Brain pericyte (primary cell): ENCODE measurements at regions not wholly inside any gene's neighbourhood (a gene's known extent, or its start where the extent isn't known, plus 50 kb on each side); places are given as distances from the start of the nearest gene placed in this dataset.

Source experiments
- DNase-seq: peaks from one replicate; pipeline ENCODE4 v3.0.0-alpha.2; 2012; ENCODE audit warnings: low read depth, low spot score

DNA sequence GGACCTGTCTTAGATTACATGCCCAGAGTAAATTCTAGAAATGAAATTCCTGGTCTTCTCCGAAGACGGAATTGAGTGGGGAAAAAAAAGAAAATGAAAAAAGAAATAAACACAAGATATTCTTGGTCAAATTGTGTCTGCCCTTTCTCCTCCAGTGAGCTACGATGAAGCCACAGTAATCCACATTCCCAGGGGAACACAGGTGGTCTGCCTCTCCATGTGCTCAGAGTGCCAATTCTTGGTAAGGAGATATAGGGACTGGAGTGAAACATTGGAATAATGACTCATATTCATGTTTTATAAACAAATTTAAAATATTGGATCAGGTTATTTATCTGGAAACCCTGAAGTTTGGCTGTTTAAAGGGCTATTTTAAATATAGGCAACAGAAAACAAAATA is 54.2 kb upstream of the MGST2 start:
- no peak for DNase-seq

DNA sequence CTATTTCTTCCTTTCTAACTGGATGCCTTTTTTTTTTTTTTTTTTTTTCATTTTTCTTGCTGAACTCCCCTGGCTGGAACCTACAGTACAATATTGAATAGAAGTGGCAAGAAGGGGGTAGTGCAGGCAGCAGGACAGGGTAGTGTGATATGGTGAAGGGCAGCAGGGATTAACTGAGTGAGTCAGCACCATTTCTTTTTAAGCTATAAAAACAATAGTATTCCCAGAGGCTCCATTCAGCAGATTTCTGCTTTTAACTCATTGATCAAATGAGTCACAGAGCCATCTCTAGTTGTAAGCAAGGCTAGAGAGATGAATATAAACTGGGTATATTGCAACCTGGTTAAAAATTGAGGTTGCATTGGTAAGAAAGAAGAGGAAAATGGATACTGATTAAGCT is 53.6 kb upstream of the SETD7 start:
- DNase-seq, result peak; percentile 55

DNA sequence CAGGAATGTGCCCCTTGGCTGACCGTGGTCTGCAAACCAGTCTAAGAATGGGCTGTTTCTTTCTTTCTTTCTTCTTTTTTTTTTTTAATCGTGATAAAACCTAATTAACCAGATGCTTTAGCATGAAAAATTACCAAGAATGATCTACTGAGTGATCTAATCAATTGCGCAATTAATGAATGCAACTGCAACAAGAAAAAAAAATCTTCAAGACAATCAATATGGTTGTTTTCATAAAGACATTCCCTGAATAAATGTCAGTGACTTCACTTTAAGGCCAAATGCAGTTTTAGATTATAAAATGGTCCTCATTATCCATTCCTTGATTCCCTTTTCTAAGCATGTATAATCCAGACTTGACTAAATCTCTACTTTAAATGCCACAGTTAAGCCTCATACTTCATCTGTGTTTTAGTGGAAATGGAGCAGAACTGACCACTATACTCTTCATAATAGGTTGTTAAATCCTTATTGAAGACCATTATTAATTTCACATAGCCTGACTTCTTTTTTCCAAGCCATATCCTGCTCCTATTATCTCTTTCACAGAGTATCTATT is 51.6 kb upstream of the SETD7 start:
- DNase-seq, result no peak

DNA sequence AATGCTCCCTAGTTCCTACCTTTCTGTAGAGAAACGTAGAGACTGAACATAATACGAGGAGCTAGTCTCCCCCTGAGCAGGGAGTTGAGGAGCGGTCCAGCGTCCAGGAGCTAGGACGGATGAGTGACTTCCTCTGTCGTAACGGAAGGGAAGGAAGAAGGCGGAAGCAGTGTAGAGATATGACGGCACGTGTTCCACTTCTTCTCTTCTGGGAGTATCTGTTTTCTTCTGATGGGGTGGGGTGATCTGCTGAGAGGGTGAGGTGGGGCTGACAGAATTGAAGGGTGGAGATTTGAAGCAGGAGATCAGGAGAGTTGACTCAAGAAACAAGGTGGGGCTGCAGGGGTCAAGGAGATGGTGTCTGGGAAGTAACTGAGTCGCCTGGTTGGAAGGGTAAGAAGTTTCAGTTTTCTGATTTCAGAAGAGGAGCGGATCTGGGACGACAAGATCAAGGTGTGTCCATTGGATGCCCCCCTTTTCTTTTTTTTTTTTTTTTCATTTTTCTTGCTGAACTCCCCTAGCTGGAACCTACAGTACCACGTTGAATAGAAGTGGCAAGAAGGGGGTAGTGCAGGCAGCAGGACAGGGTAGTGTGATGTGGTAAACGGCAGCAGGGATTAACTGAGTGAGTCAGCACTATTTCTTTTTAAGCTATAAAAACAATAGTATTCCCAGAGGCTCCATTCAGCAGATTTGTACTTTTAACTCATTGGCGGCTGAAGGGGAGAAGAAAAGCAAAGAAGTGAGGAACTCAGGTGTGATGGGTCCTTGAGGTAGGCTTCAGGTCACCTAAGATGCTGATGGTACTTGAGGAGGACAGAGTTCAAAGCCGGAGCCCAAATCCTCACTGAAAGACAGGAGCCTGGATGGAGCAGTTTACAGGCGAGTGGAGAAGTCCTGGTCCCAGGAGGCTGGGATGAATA is 50.8 kb upstream of the SETD7 start:
- no peak for DNase-seq

DNA sequence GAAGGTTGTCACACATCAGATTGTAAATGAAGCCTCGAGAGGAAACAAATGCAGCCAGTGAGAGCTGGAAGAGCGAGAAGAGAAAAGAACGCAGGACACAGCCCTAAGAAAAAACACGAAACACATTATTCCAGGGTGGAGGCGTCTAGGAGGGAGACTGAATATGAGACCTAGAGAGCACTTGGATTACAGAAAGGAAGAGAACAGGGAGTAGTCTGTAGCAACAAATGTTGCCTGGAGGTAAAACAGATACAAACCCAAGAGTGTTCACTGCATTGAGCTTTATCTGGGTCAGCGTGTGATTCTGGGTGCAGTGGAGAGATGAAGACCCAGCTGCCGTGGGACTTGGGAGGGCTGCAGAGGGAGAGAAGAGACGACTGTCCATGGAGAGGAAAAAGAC is 50.1 kb upstream of the SETD7 start:
- no peak for DNase-seq
